ENCODE measurements at regions not wholly inside any gene's neighbourhood (a gene's known extent, or its start where the extent isn't known, plus 50 kb on each side); places are given as distances from the start of the nearest gene placed in this dataset.

DNA sequence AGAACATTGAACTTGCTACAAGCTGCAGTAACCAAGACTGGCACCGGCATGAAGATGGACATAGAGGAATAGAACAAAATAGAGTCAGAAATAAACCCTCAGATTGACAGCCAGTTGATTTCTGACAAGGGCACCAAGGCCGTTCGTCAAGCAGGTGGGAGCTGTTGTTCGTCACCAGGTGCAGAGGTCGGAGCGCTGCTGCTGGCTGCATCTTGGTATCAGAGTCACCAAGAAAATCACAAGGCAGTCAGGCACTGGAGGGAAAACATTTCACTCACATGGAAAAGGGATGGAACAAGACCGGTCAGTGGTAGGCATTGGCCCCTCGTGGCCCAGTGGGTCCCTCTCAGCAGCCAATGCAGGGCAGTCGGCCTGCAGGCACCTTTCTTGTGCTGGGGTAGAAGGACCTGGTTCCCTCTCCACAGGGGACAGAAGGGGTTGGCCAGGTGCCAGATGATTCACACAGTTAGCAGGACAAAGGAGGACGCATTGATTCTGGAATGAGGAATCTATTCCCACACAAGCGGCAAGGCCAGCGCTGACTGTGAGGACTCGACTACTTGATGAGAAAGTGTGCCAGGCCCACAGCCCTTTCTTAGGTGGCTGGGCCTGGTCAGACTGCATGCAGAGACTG lies 115.8 kb upstream of the FGF3 start:
- H3K4me1 ChIP-seq (ENCODE audit: control insufficient read depth, insufficient read depth, low read length): peaks cover 4% of the 10 kb centered on the region
- H3K36me3 ChIP-seq (ENCODE audit: control insufficient read depth, insufficient read depth, low read length): no peaks in the 10 kb centered on the region
- H3K27ac ChIP-seq (ENCODE audit: low read length): no peak overlapping the region
- peaks cover 4% of the 10 kb centered on the region for H3K27me3 ChIP-seq (ENCODE audit: control insufficient read depth, insufficient read depth, low read length)
- no CpG with 5 or more reads among the region's 13 CpGs for WGBS (ENCODE audit: insufficient coverage, low lambda C conversion rate)
- H3K9me3 ChIP-seq (ENCODE audit: control insufficient read depth, low read depth, low read length): no peaks in the 10 kb centered on the region
- H3K4me3 ChIP-seq (ENCODE audit: low read length): no peak overlapping the region
- DNase-seq: peak in 1 of 2 donors; percentile 27

DNA sequence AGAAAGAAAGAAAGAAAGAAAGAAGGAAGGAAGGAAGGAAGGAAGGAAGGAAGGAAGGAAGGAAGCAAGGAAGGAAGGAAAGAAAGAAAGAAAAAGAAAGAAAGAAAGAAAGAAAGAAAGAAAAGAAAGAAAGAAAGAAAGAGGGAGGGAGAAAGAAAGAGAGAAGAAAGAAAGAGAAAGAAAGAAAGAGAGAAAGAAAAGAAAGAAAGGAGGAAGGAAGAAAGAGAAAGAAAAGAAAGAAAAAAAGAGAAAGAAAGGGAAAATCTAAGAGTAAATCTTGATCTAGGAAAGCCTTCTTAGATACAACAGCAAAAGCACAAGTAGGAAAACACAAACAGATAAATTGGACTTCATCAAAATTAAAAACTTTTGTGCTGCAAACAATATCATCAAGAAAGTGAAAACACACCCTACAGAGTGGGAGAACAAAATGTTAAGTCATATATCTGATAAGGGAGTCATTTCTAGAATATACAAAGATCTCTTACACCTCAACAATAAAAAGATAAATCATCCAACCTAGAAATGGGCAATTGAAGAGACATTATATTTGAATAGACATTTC lies 116.8 kb upstream of the FGF3 start:
- Histone ChIP-seq H3K4me3 (ENCODE audit: low read length) (no peak overlapping the region), H3K27ac (ENCODE audit: low read length) (no peak overlapping the region), H3K9me3 (ENCODE audit: control insufficient read depth, low read depth, low read length) (no peaks in the 10 kb centered on the region), H3K27me3 (ENCODE audit: control insufficient read depth, insufficient read depth, low read length) (peaks cover 4% of the 10 kb centered on the region), H3K4me1 (ENCODE audit: control insufficient read depth, insufficient read depth, low read length) (peaks cover 5% of the 10 kb centered on the region), H3K36me3 (ENCODE audit: control insufficient read depth, insufficient read depth, low read length) (no peaks in the 10 kb centered on the region)
- DNase-seq: no peak

DNA sequence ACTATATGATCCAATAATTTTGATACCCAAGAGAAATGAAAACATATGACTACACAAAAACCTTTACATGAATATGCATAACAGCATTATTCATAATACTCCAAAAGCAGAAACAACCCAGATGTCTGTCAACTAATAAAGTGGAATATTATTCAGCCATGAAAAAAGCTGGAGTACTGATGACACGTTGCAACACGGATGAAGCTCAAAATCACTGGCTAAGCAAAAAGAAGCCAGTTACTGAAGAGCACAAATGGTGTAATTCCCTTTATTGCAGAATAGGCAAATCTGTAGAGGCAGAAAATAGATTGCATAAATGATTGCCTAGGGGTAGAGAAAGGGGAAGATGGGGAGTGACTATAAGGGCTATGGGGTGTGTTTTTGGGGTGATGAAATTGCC lies 117.6 kb upstream of the FGF3 start:
- Histone ChIP-seq H3K4me3 (ENCODE audit: low read length) (no peak overlapping the region), H3K9me3 (ENCODE audit: control insufficient read depth, low read depth, low read length) (no peaks in the 10 kb centered on the region), H3K27me3 (ENCODE audit: control insufficient read depth, insufficient read depth, low read length) (peaks cover 4% of the 10 kb centered on the region), H3K27ac (ENCODE audit: low read length) (no peak overlapping the region), H3K36me3 (ENCODE audit: control insufficient read depth, insufficient read depth, low read length) (no peaks in the 10 kb centered on the region), H3K4me1 (ENCODE audit: control insufficient read depth, insufficient read depth, low read length) (peaks cover 5% of the 10 kb centered on the region)
- DNase-seq: no peak
- WGBS (ENCODE audit: insufficient coverage, low lambda C conversion rate): no CpG with 5 or more reads among the region's 2 CpGs

DNA sequence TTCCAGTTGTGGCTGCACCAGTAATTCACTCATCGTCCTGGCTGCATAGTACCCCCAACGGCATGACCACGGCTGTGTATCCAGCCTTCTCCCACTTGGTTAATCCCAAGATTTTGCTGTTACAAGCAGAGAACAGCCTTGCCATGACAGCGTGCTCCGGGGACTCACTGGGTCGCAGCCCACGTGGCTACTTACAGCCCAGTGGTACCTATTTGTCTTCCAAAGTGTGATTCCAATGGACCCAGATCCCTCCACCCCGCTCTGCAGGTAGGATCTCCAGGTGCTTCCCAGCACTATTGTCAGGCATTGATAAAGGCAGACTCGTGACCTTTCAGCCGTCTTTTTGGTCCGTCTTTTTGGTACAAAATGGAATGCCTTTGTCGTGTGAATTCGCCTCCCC lies 119.0 kb upstream of the FGF3 start:
- peaks cover 5% of the 10 kb centered on the region for H3K4me1 ChIP-seq (ENCODE audit: control insufficient read depth, insufficient read depth, low read length)
- DNase-seq: no peak
- no peak overlapping the region for H3K4me3 ChIP-seq (ENCODE audit: low read length)
- WGBS (ENCODE audit: insufficient coverage, low lambda C conversion rate): no CpG with 5 or more reads among the region's 13 CpGs
- no peaks in the 10 kb centered on the region for H3K27me3 ChIP-seq (ENCODE audit: control insufficient read depth, insufficient read depth, low read length)
- H3K36me3 ChIP-seq (ENCODE audit: control insufficient read depth, insufficient read depth, low read length): no peaks in the 10 kb centered on the region
- H3K27ac ChIP-seq (ENCODE audit: low read length): no peak overlapping the region
- no peaks in the 10 kb centered on the region for H3K9me3 ChIP-seq (ENCODE audit: control insufficient read depth, low read depth, low read length)

DNA sequence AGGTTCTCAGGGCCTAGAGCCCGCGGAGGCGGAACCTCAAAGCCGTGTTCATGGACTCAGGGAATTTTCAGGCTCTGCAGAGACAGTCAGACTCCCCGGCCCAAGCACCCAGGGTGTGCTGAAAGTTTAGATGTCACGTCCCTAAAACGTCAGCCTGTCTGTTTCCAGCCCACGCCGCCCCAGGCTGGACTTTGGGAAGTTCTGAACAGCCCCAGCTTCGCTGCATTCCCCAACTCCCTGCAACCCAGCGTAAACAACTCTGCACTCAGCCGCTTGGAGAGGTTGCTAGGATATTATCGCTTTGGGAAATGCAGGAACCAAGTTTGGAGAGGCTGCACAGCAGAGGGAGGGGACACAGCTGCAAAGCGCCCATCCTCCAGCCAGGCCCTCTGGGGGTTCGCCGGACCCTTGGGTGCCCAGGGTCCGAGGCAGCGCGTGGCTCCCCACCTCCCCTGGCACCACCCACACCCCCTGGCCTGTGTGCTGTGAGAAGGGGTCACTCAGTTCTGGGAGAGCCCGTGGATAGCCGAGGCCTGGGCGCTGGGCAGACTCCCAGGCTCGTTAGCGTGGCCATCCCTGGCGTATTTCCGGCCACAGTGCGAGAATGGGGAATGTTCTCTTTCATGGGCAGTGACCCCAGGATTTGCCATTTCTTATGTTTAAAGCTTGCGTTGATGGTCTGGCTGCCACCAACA lies 120.5 kb upstream of the FGF3 start:
- H3K4me1 ChIP-seq (ENCODE audit: control insufficient read depth, insufficient read depth, low read length): peaks cover 5% of the 10 kb centered on the region
- no peak overlapping the region for H3K27ac ChIP-seq (ENCODE audit: low read length)
- WGBS (ENCODE audit: insufficient coverage, low lambda C conversion rate): no CpG with 5 or more reads among the region's 28 CpGs
- H3K9me3 ChIP-seq (ENCODE audit: control insufficient read depth, low read depth, low read length): no peaks in the 10 kb centered on the region
- H3K4me3 ChIP-seq (ENCODE audit: low read length): no peak overlapping the region
- no peaks in the 10 kb centered on the region for H3K27me3 ChIP-seq (ENCODE audit: control insufficient read depth, insufficient read depth, low read length)
- no peaks in the 10 kb centered on the region for H3K36me3 ChIP-seq (ENCODE audit: control insufficient read depth, insufficient read depth, low read length)
- peak; percentile 41 to 63 for DNase-seq

DNA sequence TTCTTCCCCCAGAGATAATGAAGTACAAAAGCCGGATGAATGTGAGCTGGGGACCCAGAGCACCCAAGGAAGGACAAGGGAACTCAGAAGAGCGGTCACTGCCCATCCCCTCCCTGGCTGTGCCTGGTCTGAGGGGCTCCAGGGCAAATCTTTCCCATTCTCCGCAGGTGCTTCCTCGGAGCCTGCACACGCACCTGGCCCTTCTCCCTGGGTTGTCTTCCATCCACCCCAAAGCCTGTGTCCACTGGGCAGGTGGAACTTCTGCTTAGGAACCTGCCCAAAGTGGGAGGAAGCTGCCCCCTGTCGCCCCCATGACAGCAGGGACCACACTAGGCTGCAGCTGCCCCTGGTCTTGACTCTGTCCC lies 121.0 kb upstream of the FGF3 start:
- no peaks in the 10 kb centered on the region for H3K9me3 ChIP-seq (ENCODE audit: control insufficient read depth, low read depth, low read length)
- no peak for DNase-seq
- H3K27ac ChIP-seq (ENCODE audit: low read length): no peak overlapping the region
- H3K4me1 ChIP-seq (ENCODE audit: control insufficient read depth, insufficient read depth, low read length): peaks cover 5% of the 10 kb centered on the region
- H3K4me3 ChIP-seq (ENCODE audit: low read length): no peak overlapping the region
- no CpG with 5 or more reads among the region's 6 CpGs for WGBS (ENCODE audit: insufficient coverage, low lambda C conversion rate)
- no peaks in the 10 kb centered on the region for H3K27me3 ChIP-seq (ENCODE audit: control insufficient read depth, insufficient read depth, low read length)
- no peaks in the 10 kb centered on the region for H3K36me3 ChIP-seq (ENCODE audit: control insufficient read depth, insufficient read depth, low read length)

DNA sequence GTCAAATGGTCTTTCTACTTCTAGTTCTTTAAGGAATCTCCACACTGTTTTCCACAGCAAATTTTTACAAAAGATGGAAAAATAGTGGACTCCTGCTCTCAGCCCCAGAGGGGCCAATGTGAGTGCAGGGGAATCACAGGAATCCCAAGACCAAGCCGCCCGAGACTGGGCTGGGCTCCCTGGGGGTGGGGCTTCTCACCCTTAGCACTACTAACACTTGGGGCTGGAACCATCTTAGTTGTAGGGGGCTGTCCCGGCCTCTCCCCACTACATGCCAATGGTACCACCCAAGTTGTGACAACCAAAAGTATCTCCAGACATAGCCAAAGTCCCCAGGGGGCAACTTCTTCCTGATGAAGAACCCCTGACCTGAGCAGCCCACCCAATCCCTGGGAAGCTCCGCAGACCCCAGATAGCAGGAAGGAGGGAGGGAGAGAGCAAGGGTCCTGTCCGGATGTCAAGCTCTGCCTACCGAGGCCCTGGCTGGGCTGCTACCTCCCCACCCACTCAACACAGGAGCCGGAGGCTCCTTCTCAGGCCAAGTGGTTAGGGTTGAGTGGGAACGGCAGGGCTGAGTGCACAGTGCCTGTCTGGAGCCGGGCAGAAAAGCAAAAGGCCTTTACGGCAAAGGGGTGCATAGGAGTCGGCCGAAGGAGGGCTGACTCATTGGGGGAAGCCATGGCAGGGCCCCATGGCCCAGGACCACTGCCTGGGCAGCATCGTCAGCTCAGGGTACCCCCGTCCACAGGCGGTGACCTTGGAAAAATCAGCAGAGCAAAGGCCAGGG lies 122.5 kb upstream of the FGF3 start:
- Histone ChIP-seq H3K36me3 (ENCODE audit: control insufficient read depth, insufficient read depth, low read length) (no peaks in the 10 kb centered on the region), H3K4me1 (ENCODE audit: control insufficient read depth, insufficient read depth, low read length) (peaks cover 5% of the 10 kb centered on the region), H3K9me3 (ENCODE audit: control insufficient read depth, low read depth, low read length) (no peaks in the 10 kb centered on the region), H3K4me3 (ENCODE audit: low read length) (no peak overlapping the region), H3K27ac (ENCODE audit: low read length) (no peak overlapping the region), H3K27me3 (ENCODE audit: control insufficient read depth, insufficient read depth, low read length) (no peaks in the 10 kb centered on the region)
- WGBS (ENCODE audit: insufficient coverage, low lambda C conversion rate): no CpG with 5 or more reads among the region's 15 CpGs
- DNase-seq: no peak

DNA sequence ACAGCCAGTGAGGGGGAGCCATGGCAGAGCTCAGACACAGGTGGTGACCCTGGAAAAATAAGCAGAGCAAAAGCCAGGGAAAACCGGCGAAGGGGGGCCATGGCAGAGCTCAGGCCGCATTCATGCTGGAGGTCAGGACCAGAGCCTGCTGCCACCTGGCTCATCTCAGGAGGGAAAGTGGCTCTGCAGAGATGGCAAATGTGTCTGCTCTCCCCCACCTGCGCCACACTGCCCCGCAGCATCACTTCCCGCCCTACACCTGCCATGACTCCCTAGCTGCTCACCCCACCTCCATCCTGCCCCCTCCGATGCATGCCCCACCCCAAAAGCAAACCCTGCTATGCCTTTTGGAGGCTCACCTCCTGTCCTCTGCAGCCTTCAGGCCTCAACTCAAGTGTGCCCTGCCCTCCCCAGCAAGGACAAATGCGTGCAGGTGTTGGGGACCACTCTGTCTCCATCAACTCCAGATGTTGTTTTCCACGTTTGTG lies 123.2 kb upstream of the FGF3 start:
- Histone ChIP-seq H3K27ac (ENCODE audit: low read length) (no peak overlapping the region), H3K9me3 (ENCODE audit: control insufficient read depth, low read depth, low read length) (no peaks in the 10 kb centered on the region), H3K4me1 (ENCODE audit: control insufficient read depth, insufficient read depth, low read length) (peaks cover 5% of the 10 kb centered on the region), H3K27me3 (ENCODE audit: control insufficient read depth, insufficient read depth, low read length) (no peaks in the 10 kb centered on the region), H3K36me3 (ENCODE audit: control insufficient read depth, insufficient read depth, low read length) (no peaks in the 10 kb centered on the region), H3K4me3 (ENCODE audit: low read length) (no peak overlapping the region)
- WGBS (ENCODE audit: insufficient coverage, low lambda C conversion rate): no CpG with 5 or more reads among the region's 9 CpGs
- no peak for DNase-seq

DNA sequence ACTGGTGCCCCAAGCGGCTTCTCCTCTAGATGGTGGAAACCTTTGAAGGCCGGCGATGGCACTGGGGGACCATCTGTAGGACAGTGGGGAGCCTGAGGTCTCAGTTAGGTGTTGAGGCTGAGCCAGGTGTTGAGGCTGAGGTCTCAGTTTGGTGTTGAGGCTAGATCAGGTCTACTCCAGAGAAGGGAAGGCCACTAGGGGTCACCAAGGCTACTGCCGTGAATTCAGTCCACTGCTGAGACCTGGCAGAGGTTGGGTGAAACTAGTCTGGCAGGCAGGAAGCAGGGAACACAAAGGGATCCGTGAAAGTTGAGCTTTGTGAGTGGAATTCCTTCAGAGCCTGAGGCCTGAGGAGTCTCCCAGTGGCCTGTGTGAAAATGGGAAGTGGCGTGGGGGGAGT lies 123.8 kb upstream of the FGF3 start:
- H3K36me3 ChIP-seq (ENCODE audit: control insufficient read depth, insufficient read depth, low read length): no peaks in the 10 kb centered on the region
- no peaks in the 10 kb centered on the region for H3K9me3 ChIP-seq (ENCODE audit: control insufficient read depth, low read depth, low read length)
- DNase-seq: no peak
- no CpG with 5 or more reads among the region's 6 CpGs for WGBS (ENCODE audit: insufficient coverage, low lambda C conversion rate)
- H3K27me3 ChIP-seq (ENCODE audit: control insufficient read depth, insufficient read depth, low read length): no peaks in the 10 kb centered on the region
- H3K4me3 ChIP-seq (ENCODE audit: low read length): no peak overlapping the region
- no peak overlapping the region for H3K27ac ChIP-seq (ENCODE audit: low read length)
- peaks cover 8% of the 10 kb centered on the region for H3K4me1 ChIP-seq (ENCODE audit: control insufficient read depth, insufficient read depth, low read length)

DNA sequence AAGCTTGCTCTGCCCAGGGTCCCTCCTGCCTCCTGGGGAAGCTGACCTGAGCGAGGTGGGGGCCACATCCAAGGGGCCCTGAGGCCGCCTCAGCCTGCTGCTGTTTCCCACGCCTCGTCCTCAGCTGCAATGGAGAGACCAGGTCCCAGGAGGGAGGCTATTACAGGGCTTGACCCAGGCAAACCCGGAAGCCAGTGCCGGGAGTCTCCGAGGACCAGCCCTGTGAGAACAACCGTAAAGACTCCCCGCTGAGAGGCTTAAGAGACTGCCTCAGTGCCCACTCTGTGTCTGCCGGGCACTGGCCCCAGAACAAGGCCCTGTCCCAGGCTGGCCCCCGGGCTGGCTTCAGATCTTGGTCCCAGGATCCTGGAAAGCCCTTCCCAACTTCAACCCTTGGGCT lies 124.3 kb upstream of the FGF3 start:
- H3K27me3 ChIP-seq (ENCODE audit: control insufficient read depth, insufficient read depth, low read length): no peaks in the 10 kb centered on the region
- H3K27ac ChIP-seq (ENCODE audit: low read length): no peak overlapping the region

More for the DNA sequence above, 124.3 kb upstream of the FGF3 start:
- Histone ChIP-seq H3K36me3 (ENCODE audit: control insufficient read depth, insufficient read depth, low read length) (no peaks in the 10 kb centered on the region), H3K9me3 (ENCODE audit: control insufficient read depth, low read depth, low read length) (no peaks in the 10 kb centered on the region), H3K4me3 (ENCODE audit: low read length) (no peak overlapping the region), H3K4me1 (ENCODE audit: control insufficient read depth, insufficient read depth, low read length) (peaks cover 12% of the 10 kb centered on the region)
- no CpG with 5 or more reads among the region's 11 CpGs for WGBS (ENCODE audit: insufficient coverage, low lambda C conversion rate)
- DNase-seq: no peak

Data from large intestine (tissue), 3 donors.